ENCODE measurements at regions not wholly inside any gene's neighbourhood (a gene's known extent, or its start where the extent isn't known, plus 50 kb on each side); places are given as distances from the start of the nearest gene placed in this dataset.

DNA sequence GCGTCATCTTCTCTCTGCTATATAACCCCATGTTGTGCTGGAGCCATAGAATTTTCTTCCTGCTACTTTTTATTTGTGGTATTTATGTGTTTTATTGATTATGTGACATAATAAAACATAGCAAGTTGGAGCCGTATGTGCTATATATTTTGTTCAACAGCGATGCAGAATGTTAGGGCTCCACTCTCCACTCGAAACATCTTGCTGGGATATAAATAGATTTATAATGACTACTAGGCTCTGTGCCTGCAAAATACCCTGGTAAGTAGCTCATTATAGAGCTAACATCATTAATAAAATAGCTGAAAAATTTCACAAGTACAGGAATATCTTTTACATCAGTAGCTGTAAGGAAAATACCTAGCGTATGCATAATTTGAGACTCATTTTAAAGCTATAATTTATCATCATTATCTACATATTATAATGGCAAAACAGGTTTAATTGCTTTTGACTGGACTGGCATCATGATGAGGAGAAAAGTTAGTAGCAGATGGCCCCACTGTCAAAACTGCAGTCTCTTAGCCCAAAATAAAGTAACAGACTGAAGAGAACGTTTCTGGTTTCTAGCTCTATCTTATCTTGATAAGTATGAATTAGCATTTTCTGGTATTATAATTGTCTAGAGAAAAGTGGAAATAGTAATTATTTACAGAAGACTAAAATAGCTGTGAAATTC is 263.0 kb downstream of the NEDD1 start:
- no peak for TF ChIP-seq CTCF (IDR thresholded peaks at IDR 0.05; ENCODE audit: low read length)
- no peak for TF ChIP-seq EZH2phosphoT487 (IDR thresholded peaks at IDR 0.05; ENCODE audit: low read length)

All from MM.1S (cell line).